ENCODE measurements at regions not wholly inside any gene's neighbourhood (a gene's known extent, or its start where the extent isn't known, plus 50 kb on each side); places are given as distances from the start of the nearest gene placed in this dataset.

GRCh38 chr18:69177702-69178101 lies 223.0 kb upstream of the DOK6 start:
- intact Hi-C loops (cut with micrococcal nuclease), result no loop called here
- DNase-seq, result no peak
- Histone ChIP-seq H3K4me1 (no peaks in the 10 kb centered on the region), H3K27me3 (ENCODE audit: low read depth) (no peaks in the 10 kb centered on the region), H3K36me3 (no peaks in the 10 kb centered on the region), H3K9me3 (replicated peaks) (peaks cover 14% of the 10 kb centered on the region), H3K27ac (replicated peaks) (no peak overlapping the region), H3K4me3 (no peak overlapping the region)
- no peak for TF ChIP-seq CTCF (IDR thresholded peaks at IDR 0.05; ENCODE audit: borderline replicate concordance)

GRCh38 chr18:69186162-69186561 lies 214.5 kb upstream of the DOK6 start:
- no peaks in the 10 kb centered on the region for H3K4me1 ChIP-seq
- intact Hi-C loops (cut with micrococcal nuclease), result no loop called here
- no peaks in the 10 kb centered on the region for H3K36me3 ChIP-seq
- H3K4me3 ChIP-seq, result no peak overlapping the region
- DNase-seq, result no peak
- H3K9me3 ChIP-seq (replicated peaks), result no peaks in the 10 kb centered on the region
- TF ChIP-seq CTCF (IDR thresholded peaks at IDR 0.05; ENCODE audit: borderline replicate concordance), result no peak
- no peak overlapping the region for H3K27ac ChIP-seq (replicated peaks)
- no peaks in the 10 kb centered on the region for H3K27me3 ChIP-seq (ENCODE audit: low read depth)

- TF ChIP-seq CTCF (IDR thresholded peaks at IDR 0.05; ENCODE audit: borderline replicate concordance), result no peak
- H3K27me3 ChIP-seq (ENCODE audit: low read depth), result no peaks in the 10 kb centered on the region
- no peak overlapping the region for H3K4me3 ChIP-seq
- intact Hi-C loops (cut with micrococcal nuclease), result no loop called here
- H3K4me1 ChIP-seq, result no peaks in the 10 kb centered on the region
- H3K9me3 ChIP-seq (replicated peaks), result no peaks in the 10 kb centered on the region
- no peak overlapping the region for H3K27ac ChIP-seq (replicated peaks)
- no peaks in the 10 kb centered on the region for H3K36me3 ChIP-seq
- DNase-seq, result no peak
Measured at GRCh38 chr18:69196336-69196735, 204.4 kb upstream of the DOK6 start.

- intact Hi-C loops (cut with micrococcal nuclease), result no loop called here
- no peaks in the 10 kb centered on the region for H3K36me3 ChIP-seq
- H3K9me3 ChIP-seq (replicated peaks), result no peaks in the 10 kb centered on the region
- no peak overlapping the region for H3K27ac ChIP-seq (replicated peaks)
- no peaks in the 10 kb centered on the region for H3K4me1 ChIP-seq
- no peaks in the 10 kb centered on the region for H3K27me3 ChIP-seq (ENCODE audit: low read depth)
- no peak overlapping the region for H3K4me3 ChIP-seq
- DNase-seq, result no peak
- no peak for TF ChIP-seq CTCF (IDR thresholded peaks at IDR 0.05; ENCODE audit: borderline replicate concordance)
Measured at GRCh38 chr18:69205925-69206324, 194.8 kb upstream of the DOK6 start.

GRCh38 chr18:69208545-69208944 lies 192.1 kb upstream of the DOK6 start:
- Histone ChIP-seq H3K4me3 (no peak overlapping the region), H3K4me1 (no peaks in the 10 kb centered on the region), H3K27ac (replicated peaks) (no peak overlapping the region), H3K9me3 (replicated peaks) (no peaks in the 10 kb centered on the region), H3K27me3 (ENCODE audit: low read depth) (no peaks in the 10 kb centered on the region), H3K36me3 (no peaks in the 10 kb centered on the region)
- TF ChIP-seq CTCF (IDR thresholded peaks at IDR 0.05; ENCODE audit: borderline replicate concordance), result no peak
- intact Hi-C loops (cut with micrococcal nuclease), result no loop called here
- no peak for DNase-seq

- H3K36me3 ChIP-seq, result no peaks in the 10 kb centered on the region
- intact Hi-C loops (cut with micrococcal nuclease), result no loop called here
- H3K4me1 ChIP-seq, result no peaks in the 10 kb centered on the region
- no peak overlapping the region for H3K27ac ChIP-seq (replicated peaks)
- H3K4me3 ChIP-seq, result no peak overlapping the region
- no peaks in the 10 kb centered on the region for H3K27me3 ChIP-seq (ENCODE audit: low read depth)
- H3K9me3 ChIP-seq (replicated peaks), result no peaks in the 10 kb centered on the region
- DNase-seq, result no peak
- TF ChIP-seq CTCF (IDR thresholded peaks at IDR 0.05; ENCODE audit: borderline replicate concordance), result no peak
Measured at GRCh38 chr18:69209761-69210160, 190.9 kb upstream of the DOK6 start.
